GM21381 (cell line): ENCODE measurements at regions not wholly inside any gene's neighbourhood (a gene's known extent, or its start where the extent isn't known, plus 50 kb on each side); places are given as distances from the start of the nearest gene placed in this dataset.
"Not testable (repeated sequence)": the region's sequence is repeated elsewhere in the genome, so short reads cannot be mapped to it uniquely, and the experiment has no call there.

ENCODE experiments used
- ATAC-seq: cut with Tn5 transposase; IDR thresholded peaks from one replicate; pipeline ENCODE4 v1.9.1; 2021; ENCODE audit warnings: mild to moderate bottlenecking, moderate library complexity; ENCODE audit not compliant: unreplicated experiment

- no peak for ATAC-seq
These were observed 202.4 kb downstream of the C9orf50 start for GRCh38 chr9:129418451-129418850.

- no peak for ATAC-seq
These were observed 203.9 kb downstream of the C9orf50 start for GRCh38 chr9:129416821-129417539.

- no peak for ATAC-seq
These were observed 204.8 kb downstream of the C9orf50 start for GRCh38 chr9:129415942-129416651.

GRCh38 chr9:129414993-129415941, 205.6 kb downstream of the C9orf50 start:
- no peak for ATAC-seq

- no peak for ATAC-seq
These were observed 206.4 kb downstream of the C9orf50 start for GRCh38 chr9:129414377-129414992.

- peak; percentile 83 for ATAC-seq
These were observed 207.1 kb downstream of the C9orf50 start for GRCh38 chr9:129413537-129414376.

GRCh38 chr9:129412814-129413536, 207.9 kb downstream of the C9orf50 start:
- peak; percentile 22 for ATAC-seq

- not testable (repeated sequence) for ATAC-seq
These were observed 208.6 kb downstream of the C9orf50 start for GRCh38 chr9:129412176-129412813.

- no peak for ATAC-seq
These were observed 209.3 kb downstream of the C9orf50 start for GRCh38 chr9:129411501-129412175.

GRCh38 chr9:129410226-129410625, 210.7 kb downstream of the C9orf50 start:
- no peak for ATAC-seq

- no peak for ATAC-seq
These were observed 212.2 kb downstream of the C9orf50 start for GRCh38 chr9:129408535-129409215.

- ATAC-seq: no peak
These were observed 212.9 kb downstream of the C9orf50 start for GRCh38 chr9:129407905-129408452.

- ATAC-seq: no peak
These were observed 214.3 kb downstream of the C9orf50 start for GRCh38 chr9:129406278-129407225.

GRCh38 chr9:129405827-129406213, 215.1 kb downstream of the C9orf50 start:
- no peak for ATAC-seq

- ATAC-seq: no peak
These were observed 215.6 kb downstream of the C9orf50 start for GRCh38 chr9:129405089-129405826.

GRCh38 chr9:129404621-129405020, 216.3 kb downstream of the C9orf50 start:
- no peak for ATAC-seq
